AG04450 (cell line): ENCODE measurements at regions not wholly inside any gene's neighbourhood (a gene's known extent, or its start where the extent isn't known, plus 50 kb on each side); places are given as distances from the start of the nearest gene placed in this dataset.

Experiments used
- CTCF ChIA-PET: fragments of 300-600, 350-600 bp; formaldehyde crosslinking; extraction: SDS; loops from one replicate; lab custom pipeline; 2022; ENCODE audit warnings: antibody characterized with exemption, inconsistent platforms; lab: Charles Lee
- POLR2A ChIA-PET: fragments of 350-600 bp; formaldehyde crosslinking; extraction: SDS; loops from one replicate; lab custom pipeline; 2021; ENCODE audit warnings: antibody characterized with exemption, inconsistent platforms; lab: Yijun Ruan, JAX
- DNase-seq: peaks from one replicate; pipeline ENCODE4 v3.0.0-alpha.2; 2011; ENCODE audit warnings: low read depth, low spot score
- H3K27ac ChIP-seq: one replicate; pipeline ENCODE4 v1.5.1; 2012; ENCODE audit warnings: low read depth, low read length, control low read depth
- H3K27me3 ChIP-seq: one replicate; pipeline ENCODE4 v1.6.0; 2012; ENCODE audit warnings: low read length; ENCODE audit not compliant: control insufficient read depth, insufficient read depth
- H3K4me3 ChIP-seq: 2 replicates; pipeline ENCODE4 v1.5.1; 2011; ENCODE audit warnings: mild to moderate bottlenecking, low read depth, low read length, control low read depth
- H3K9me3 ChIP-seq: 2 replicates; pipeline ENCODE4 v1.5.1; 2012; ENCODE audit warnings: low read length; ENCODE audit not compliant: control insufficient read depth, insufficient read depth
- CTCF ChIP-seq: IDR thresholded peaks from 2 replicates; pipeline ENCODE4 v1.5.1; 2011; ENCODE audit warnings: low read depth, low read length, control low read depth, inconsistent platforms

- H3K9me3 ChIP-seq, result peaks cover 2% of the 10 kb centered on the region; the same call in 1 of the 2 replicates
- no peak for TF ChIP-seq CTCF
- POLR2A ChIA-PET, result no interaction called here
- no peak overlapping the region for H3K4me3 ChIP-seq
- no peak overlapping the region for H3K27ac ChIP-seq
- peaks cover 14% of the 10 kb centered on the region for H3K27me3 ChIP-seq
- no peak for DNase-seq
- CTCF ChIA-PET, result no interaction called here
These were observed 50.1 kb upstream of the ADRA2C start for GRCh38 chr4:3715855-3716630.

DNA sequence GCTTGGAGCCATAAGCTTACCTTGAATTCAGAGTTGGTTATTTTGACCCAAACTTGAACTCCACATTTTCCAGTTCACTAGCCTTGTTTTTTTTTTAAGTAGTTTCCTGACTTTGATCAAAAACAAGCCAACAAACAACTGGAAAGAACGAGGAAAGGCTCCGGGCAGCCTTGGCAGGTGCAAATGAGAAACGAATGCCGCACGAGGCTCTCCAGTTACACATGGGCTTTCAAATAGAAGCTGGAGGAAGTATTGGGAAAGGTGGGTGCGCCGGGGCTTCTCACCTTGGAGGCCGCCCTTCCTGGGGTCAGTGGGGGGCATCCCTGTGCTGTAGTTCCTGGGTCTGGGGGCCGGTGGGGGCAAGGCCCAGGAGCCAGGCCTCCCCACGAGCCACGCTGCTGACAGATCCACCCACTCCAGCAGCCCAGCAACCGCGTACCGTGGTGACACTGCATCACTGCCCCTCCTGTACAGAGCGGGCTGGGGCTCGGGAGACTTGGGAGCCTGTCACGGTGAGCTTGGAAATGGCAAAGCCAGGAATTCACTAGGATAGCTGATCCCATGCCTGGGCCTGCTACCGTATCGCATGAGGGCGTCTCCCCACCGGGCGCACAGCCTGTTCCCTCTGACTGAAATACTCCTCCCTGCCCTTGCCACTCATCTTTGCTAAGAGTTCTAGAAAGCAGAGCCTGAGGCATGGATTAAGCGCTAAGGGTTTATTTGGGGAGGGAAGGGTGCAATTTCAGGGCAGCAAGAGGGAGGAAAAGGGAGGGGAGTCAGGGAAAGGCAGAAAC, 50.9 kb upstream of the ADRA2C start:
- H3K4me3 ChIP-seq, result no peak overlapping the region
- H3K27ac ChIP-seq, result no peak overlapping the region
- no peak for TF ChIP-seq CTCF
- H3K27me3 ChIP-seq, result peaks cover 9% of the 10 kb centered on the region
- CTCF ChIA-PET, result no interaction called here
- POLR2A ChIA-PET, result no interaction called here
- no peak for DNase-seq
- peaks cover 2% of the 10 kb centered on the region; the same call in 1 of the 2 replicates for H3K9me3 ChIP-seq

GRCh38 chr4:3714642-3715001, 51.6 kb upstream of the ADRA2C start:
- H3K27me3 ChIP-seq, result peaks cover 3% of the 10 kb centered on the region
- ChIA-PET CTCF (no interaction called here), POLR2A (no interaction called here)
- H3K4me3 ChIP-seq, result no peak overlapping the region
- DNase-seq, result no peak
- no peak for TF ChIP-seq CTCF
- H3K27ac ChIP-seq, result no peak overlapping the region
- H3K9me3 ChIP-seq, result peaks cover 2% of the 10 kb centered on the region; the same call in 1 of the 2 replicates

GRCh38 chr4:3713817-3714641, 52.2 kb upstream of the ADRA2C start:
- Histone ChIP-seq H3K9me3 (peaks cover 2% of the 10 kb centered on the region; the same call in 1 of the 2 replicates), H3K27me3 (peaks cover 3% of the 10 kb centered on the region), H3K27ac (no peak overlapping the region), H3K4me3 (no peak overlapping the region)
- TF ChIP-seq CTCF, result no peak
- CTCF ChIA-PET, result no interaction called here
- POLR2A ChIA-PET, result no interaction called here
- no peak for DNase-seq
